OCI-LY3 (cell line): ENCODE measurements at regions not wholly inside any gene's neighbourhood (a gene's known extent, or its start where the extent isn't known, plus 50 kb on each side); places are given as distances from the start of the nearest gene placed in this dataset.

ENCODE experiments used
- H2AFZ ChIP-seq: fragments of 200-600, 300-600 bp; shearing (Covaris generic); 2 replicates; pipeline ENCODE4 v1.6.0; 2014; ENCODE audit warnings: antibody characterized with exemption, low read depth, low read length
- H3K27ac ChIP-seq: fragments of 200-600, 300-600 bp; sonication (generic); 2 replicates; pipeline ENCODE4 v1.5.1; 2014; ENCODE audit warnings: mild to moderate bottlenecking, low read length, moderate library complexity, mixed read lengths
- H3K27me3 ChIP-seq: fragments of 200-600, 300-600 bp; sonication (generic); 2 replicates; pipeline ENCODE4 v1.6.1; 2014; ENCODE audit warnings: low read depth, low read length, mixed read lengths
- H3K36me3 ChIP-seq: fragments of 200-600, 300-600 bp; sonication (generic); replicated peaks from 2 replicates; pipeline ENCODE3; 2014; ENCODE audit warnings: low read depth, low read length, mixed read lengths
- H3K4me1 ChIP-seq: fragments of 300-600, 200-600 bp; sonication (generic); 2 replicates; pipeline ENCODE4 v1.6.1; 2014; ENCODE audit warnings: low read length, mixed read lengths
- H3K4me2 ChIP-seq: fragments of 200-600, 300-600 bp; sonication (generic); 2 replicates; pipeline ENCODE4 v1.6.1; 2014; ENCODE audit warnings: low read length, mixed read lengths
- H3K4me3 ChIP-seq: fragments of 300-600, 200-600 bp; sonication (generic); 2 replicates; pipeline ENCODE4 v1.5.1; 2014; ENCODE audit warnings: antibody characterized with exemption, mild to moderate bottlenecking, low read length, moderate library complexity
- H3K79me2 ChIP-seq: fragments of 300-600, 200-600 bp; shearing (Covaris generic); 2 replicates; pipeline ENCODE4 v1.6.1; 2014; ENCODE audit warnings: mild to moderate bottlenecking, low read length, mixed read lengths
- H3K9ac ChIP-seq: fragments of 300-600, 200-600 bp; shearing (Covaris generic); 2 replicates; pipeline ENCODE4 v1.6.0; 2014; ENCODE audit warnings: mild to moderate bottlenecking, low read length, moderate library complexity
- H3K9me3 ChIP-seq: fragments of 200-600, 300-600 bp; shearing (Covaris generic); 2 replicates; pipeline ENCODE4 v1.6.1; 2014; ENCODE audit warnings: low read length, mixed read lengths; ENCODE audit not compliant: insufficient read depth
- H4K20me1 ChIP-seq: fragments of 200-600, 300-600 bp; sonication (generic); 2 replicates; pipeline ENCODE4 v1.6.1; 2016; ENCODE audit warnings: low read length, mixed read lengths; ENCODE audit not compliant: insufficient read depth
- CTCF ChIP-seq: fragments of 200-600, 300-600 bp; sonication (generic); IDR thresholded peaks from 2 replicates; pipeline ENCODE4 v1.5.1; 2014; ENCODE audit warnings: antibody characterized with exemption, low read length, low read depth
- EZH2phosphoT487 ChIP-seq: fragments of 200-600 bp; shearing (Covaris generic); IDR thresholded peaks from 2 replicates; pipeline ENCODE4 v1.6.1; 2018; ENCODE audit warnings: antibody characterized with exemption, mixed run types, low read depth

- Histone ChIP-seq H3K27me3 (peaks cover 23% of the 10 kb centered on the region), H3K79me2 (no peaks in the 10 kb centered on the region), H2AFZ (no peak overlapping the region), H3K27ac (no peak overlapping the region), H3K4me2 (no peak overlapping the region), H3K36me3 (no peaks in the 10 kb centered on the region), H3K9me3 (no peaks in the 10 kb centered on the region), H3K9ac (no peak overlapping the region), H3K4me3 (no peak overlapping the region), H4K20me1 (no peaks in the 10 kb centered on the region), H3K4me1 (no peaks in the 10 kb centered on the region)
- no peak for TF ChIP-seq CTCF
- no peak for TF ChIP-seq EZH2phosphoT487
Measured at GRCh38 chr2:120586507-120587278, 149.0 kb upstream of the GLI2 start.

GRCh38 chr2:120587279-120587996, 148.2 kb upstream of the GLI2 start:
- Histone ChIP-seq H3K4me2 (no peak overlapping the region), H3K9me3 (no peaks in the 10 kb centered on the region), H3K4me3 (no peak overlapping the region), H4K20me1 (no peaks in the 10 kb centered on the region), H3K9ac (no peak overlapping the region), H3K27me3 (peaks cover 19% of the 10 kb centered on the region), H3K27ac (no peak overlapping the region), H3K36me3 (no peaks in the 10 kb centered on the region), H2AFZ (no peak overlapping the region), H3K79me2 (no peaks in the 10 kb centered on the region), H3K4me1 (no peaks in the 10 kb centered on the region)
- TF ChIP-seq EZH2phosphoT487 = no peak
- TF ChIP-seq CTCF = no peak

- H3K27me3 ChIP-seq = peaks cover 18% of the 10 kb centered on the region
- H3K4me3 ChIP-seq = no peak overlapping the region
Measured at GRCh38 chr2:120587997-120588336, 147.7 kb upstream of the GLI2 start.

More at GRCh38 chr2:120587997-120588336, 147.7 kb upstream of the GLI2 start:
- no peaks in the 10 kb centered on the region for H4K20me1 ChIP-seq
- H3K79me2 ChIP-seq = no peaks in the 10 kb centered on the region
- no peak overlapping the region for H3K9ac ChIP-seq
- no peak overlapping the region for H2AFZ ChIP-seq
- H3K4me1 ChIP-seq = no peaks in the 10 kb centered on the region
- TF ChIP-seq CTCF (no peak), EZH2phosphoT487 (no peak)
- H3K36me3 ChIP-seq = no peaks in the 10 kb centered on the region
- H3K9me3 ChIP-seq = no peaks in the 10 kb centered on the region
- H3K4me2 ChIP-seq = no peak overlapping the region
- H3K27ac ChIP-seq = no peak overlapping the region
